HAP-1 (cell line): ENCODE measurements at regions not wholly inside any gene's neighbourhood (a gene's known extent, or its start where the extent isn't known, plus 50 kb on each side); places are given as distances from the start of the nearest gene placed in this dataset.

Source experiments
- DNase-seq, 2 experiments: peaks; one replicate each; pipeline ENCODE4 v3.0.0-alpha.2; 2016 to 2020; ENCODE audit warnings: low spot score in 2 of 2
- H3K27me3 ChIP-seq: fragments of 250-450 bp; sonication (Bioruptor Pico); 2 replicates; pipeline ENCODE4 v1.5.1; 2020; ENCODE audit warnings: low read depth, mild to moderate bottlenecking, moderate library complexity
- H3K36me3 ChIP-seq: fragments of 250-450 bp; sonication (Bioruptor Pico); replicated peaks from 2 replicates; pipeline ENCODE4 v1.5.1; 2020; ENCODE audit warnings: mild to moderate bottlenecking
- H3K4me1 ChIP-seq: fragments of 250-450 bp; sonication (Bioruptor Pico); 2 replicates; pipeline ENCODE4 v1.5.1; 2020; ENCODE audit warnings: mild to moderate bottlenecking
- H3K4me3 ChIP-seq: fragments of 250-450 bp; sonication (Bioruptor Pico); 2 replicates; pipeline ENCODE4 v1.5.1; 2020; ENCODE audit warnings: mild to moderate bottlenecking, moderate library complexity
- H3K9me3 ChIP-seq: fragments of 250-450 bp; sonication (Bioruptor Pico); 2 replicates; pipeline ENCODE4 v1.5.1; 2020; ENCODE audit warnings: mild to moderate bottlenecking, moderate library complexity
- in situ Hi-C: fragments of 300-500 bp; cut with MboI; formaldehyde crosslinking; loops from 3 replicates; pipeline ENCODE4 v1.14.3; 2020; ENCODE audit warnings: low sequenced_read_pairs, inconsistent platforms, mixed read lengths

DNA sequence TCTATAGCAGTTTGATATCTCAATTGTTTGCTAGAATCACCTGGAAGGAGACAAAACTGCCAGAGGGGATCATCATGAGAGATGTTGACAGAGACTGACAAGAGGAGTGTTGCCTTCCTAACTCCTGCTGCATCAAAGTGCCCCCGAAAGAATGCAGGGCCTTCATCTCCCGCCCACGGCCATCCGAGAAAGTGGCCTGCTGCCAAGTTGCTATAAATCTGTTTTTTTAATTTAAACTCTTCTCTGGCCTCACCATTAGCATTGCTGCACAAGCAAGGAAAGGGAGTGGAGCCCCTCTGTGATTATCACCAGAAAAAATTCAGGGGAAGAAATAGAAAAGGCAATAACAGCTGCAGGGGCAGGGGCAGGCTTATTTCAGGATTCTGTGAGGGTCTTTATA lies 238.1 kb upstream of the EPHA4 start:
- in situ Hi-C loops, result no loop called here
- no peak for DNase-seq
- H3K9me3 ChIP-seq, result no peaks in the 10 kb centered on the region; the same call in 1 of the 2 replicates
- H3K36me3 ChIP-seq, result no peaks in the 10 kb centered on the region
- no peaks in the 10 kb centered on the region; the same call in 1 of the 2 replicates for H3K4me1 ChIP-seq
- no peaks in the 10 kb centered on the region for H3K27me3 ChIP-seq
- H3K4me3 ChIP-seq, result no peak overlapping the region

- no peak for DNase-seq
- H3K4me1 ChIP-seq, result no peaks in the 10 kb centered on the region
- no peak overlapping the region for H3K4me3 ChIP-seq
- in situ Hi-C loops, result no loop called here
- no peaks in the 10 kb centered on the region for H3K36me3 ChIP-seq
- no peaks in the 10 kb centered on the region for H3K27me3 ChIP-seq
- H3K9me3 ChIP-seq, result no peaks in the 10 kb centered on the region; the same call in 1 of the 2 replicates
Measured at GRCh38 chr2:221808488-221808887, 236.4 kb upstream of the EPHA4 start.

DNA sequence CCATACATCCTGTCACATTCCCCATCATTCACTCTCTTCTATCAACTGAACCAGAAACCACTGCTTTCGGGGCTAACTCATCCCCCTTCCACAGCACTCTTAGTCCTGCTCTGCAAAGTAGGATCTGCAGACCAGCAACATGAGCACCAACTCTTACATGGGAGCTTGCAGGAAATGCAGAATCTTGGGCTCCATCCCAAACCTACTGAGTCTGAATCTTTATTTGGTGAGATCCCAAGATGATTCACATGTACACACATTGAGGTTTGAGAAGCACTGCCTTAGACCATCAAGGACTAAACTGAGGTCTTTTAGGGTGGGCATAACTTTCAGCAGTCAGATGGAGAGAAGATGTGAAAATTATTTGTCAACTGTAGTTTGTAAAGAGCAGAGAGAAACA lies 235.6 kb upstream of the EPHA4 start:
- H3K9me3 ChIP-seq, result no peaks in the 10 kb centered on the region; the same call in 1 of the 2 replicates
- no peaks in the 10 kb centered on the region for H3K36me3 ChIP-seq
- in situ Hi-C loops, result no loop called here
- H3K27me3 ChIP-seq, result no peaks in the 10 kb centered on the region
- no peak for DNase-seq
- no peak overlapping the region for H3K4me3 ChIP-seq
- H3K4me1 ChIP-seq, result no peaks in the 10 kb centered on the region

DNA sequence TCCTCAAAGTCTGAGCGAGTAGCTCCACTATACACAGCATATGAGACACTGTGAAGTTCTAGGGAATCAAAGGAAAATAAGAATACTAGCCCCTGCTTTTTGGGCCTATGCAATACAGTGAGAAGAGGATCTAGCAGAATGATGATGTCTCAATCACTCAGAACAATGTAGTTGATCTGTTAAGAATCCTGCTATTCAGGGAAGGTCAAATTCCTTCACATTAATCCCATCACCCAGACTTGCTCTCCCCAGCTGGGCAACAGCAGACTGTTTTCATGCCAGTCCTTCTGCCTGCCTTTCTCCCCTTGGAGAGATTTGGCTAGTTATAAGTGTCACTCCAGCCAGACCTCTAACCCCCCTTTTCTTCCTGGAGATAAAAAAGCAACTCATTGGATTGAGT lies 230.0 kb upstream of the EPHA4 start:
- H3K4me1 ChIP-seq, result peaks cover 4% of the 10 kb centered on the region; the same call in 1 of the 2 replicates
- peak; percentile 13 to 28 for DNase-seq
- in situ Hi-C loops, result no loop called here

GRCh38 chr2:221792971-221793521 lies 220.9 kb upstream of the EPHA4 start:
- H3K36me3 ChIP-seq, result no peaks in the 10 kb centered on the region
- in situ Hi-C loops, result no loop called here

More for the DNA sequence above, 230.0 kb upstream of the EPHA4 start:
- Histone ChIP-seq H3K9me3 (no peaks in the 10 kb centered on the region; the same call in 1 of the 2 replicates), H3K27me3 (no peaks in the 10 kb centered on the region), H3K4me3 (no peak overlapping the region), H3K36me3 (no peaks in the 10 kb centered on the region)

GRCh38 chr2:221791844-221792243 lies 219.7 kb upstream of the EPHA4 start:
- H3K4me3 ChIP-seq, result no peak overlapping the region
- H3K4me1 ChIP-seq, result peaks cover 15% of the 10 kb centered on the region
- H3K27me3 ChIP-seq, result no peaks in the 10 kb centered on the region
- in situ Hi-C loops, result no loop called here
- H3K36me3 ChIP-seq, result no peaks in the 10 kb centered on the region
- no peaks in the 10 kb centered on the region for H3K9me3 ChIP-seq
- no peak for DNase-seq

More at GRCh38 chr2:221792971-221793521, 220.9 kb upstream of the EPHA4 start:
- no peaks in the 10 kb centered on the region for H3K9me3 ChIP-seq
- H3K4me1 ChIP-seq, result peaks cover 15% of the 10 kb centered on the region
- no peaks in the 10 kb centered on the region for H3K27me3 ChIP-seq
- DNase-seq, result peak; percentile 77
- no peak overlapping the region for H3K4me3 ChIP-seq

- no peaks in the 10 kb centered on the region for H3K27me3 ChIP-seq
- H3K9me3 ChIP-seq, result no peaks in the 10 kb centered on the region
- H3K4me1 ChIP-seq, result peaks cover under 1% of the 10 kb centered on the region; the same call in 1 of the 2 replicates
- no peaks in the 10 kb centered on the region for H3K36me3 ChIP-seq
- no peak for DNase-seq
- no peak overlapping the region for H3K4me3 ChIP-seq
- in situ Hi-C loops, result no loop called here
Measured at GRCh38 chr2:221787561-221787960, 215.5 kb upstream of the EPHA4 start.

- Histone ChIP-seq H3K4me1 (no peaks in the 10 kb centered on the region), H3K9me3 (no peaks in the 10 kb centered on the region), H3K4me3 (no peak overlapping the region), H3K27me3 (no peaks in the 10 kb centered on the region), H3K36me3 (no peaks in the 10 kb centered on the region)
- no peak for DNase-seq
- in situ Hi-C loops, result no loop called here
Measured at GRCh38 chr2:221786297-221786926, 214.3 kb upstream of the EPHA4 start.

DNA sequence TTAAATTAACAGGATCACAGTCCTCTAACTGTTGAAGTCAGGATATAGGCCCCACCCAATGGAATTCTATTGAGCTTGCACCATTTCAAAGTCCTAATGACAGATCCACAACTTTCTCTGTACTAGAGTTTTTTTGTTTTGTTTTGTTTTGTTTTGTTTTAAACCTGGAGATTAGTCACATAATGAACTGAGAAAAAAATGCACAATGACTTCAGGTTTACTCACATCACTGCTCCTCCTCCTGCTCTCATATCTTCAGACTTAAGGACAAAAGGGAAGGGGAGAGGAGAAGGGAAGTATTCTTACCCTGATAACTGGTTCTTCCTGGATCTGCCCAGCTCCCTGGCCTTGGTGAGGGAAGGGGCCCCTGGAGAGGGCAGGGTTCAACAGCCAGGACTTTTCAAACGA lies 208.2 kb upstream of the EPHA4 start:
- H3K27me3 ChIP-seq, result no peaks in the 10 kb centered on the region
- peaks cover 18% of the 10 kb centered on the region for H3K4me1 ChIP-seq
- H3K4me3 ChIP-seq, result no peak overlapping the region
- H3K9me3 ChIP-seq, result no peaks in the 10 kb centered on the region
- in situ Hi-C loops, result no loop called here
- peak in 1 of 2 experiments; percentile 16 for DNase-seq
- H3K36me3 ChIP-seq, result no peaks in the 10 kb centered on the region

GRCh38 chr2:221779614-221780067 lies 207.5 kb upstream of the EPHA4 start:
- H3K4me3 ChIP-seq, result no peak overlapping the region
- no peaks in the 10 kb centered on the region for H3K27me3 ChIP-seq
- H3K36me3 ChIP-seq, result no peaks in the 10 kb centered on the region
- H3K4me1 ChIP-seq, result peaks cover 25% of the 10 kb centered on the region
- no peaks in the 10 kb centered on the region for H3K9me3 ChIP-seq
- DNase-seq, result no peak
- in situ Hi-C loops, result no loop called here

DNA sequence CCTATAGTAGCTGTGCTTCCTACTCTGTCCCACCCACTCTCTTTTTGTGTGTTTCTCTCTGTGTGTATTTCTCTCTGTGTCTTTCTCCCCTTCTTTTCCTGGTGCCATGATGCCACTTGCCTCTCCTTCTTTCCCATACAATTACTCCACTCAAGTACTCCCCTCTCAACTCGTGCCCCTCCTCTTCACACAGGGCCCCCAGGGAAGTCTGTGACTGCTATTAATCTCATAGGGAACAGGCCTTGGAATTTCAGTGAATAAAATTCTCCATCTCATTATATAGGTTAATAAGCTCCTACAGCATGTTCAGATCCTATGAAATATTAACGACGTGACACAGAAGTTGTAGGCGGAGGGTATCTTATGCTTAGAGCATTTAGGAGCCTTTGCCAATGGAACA lies 205.9 kb upstream of the EPHA4 start:
- in situ Hi-C loops, result no loop called here
- no peak for DNase-seq
- H3K4me3 ChIP-seq, result no peak overlapping the region

DNA sequence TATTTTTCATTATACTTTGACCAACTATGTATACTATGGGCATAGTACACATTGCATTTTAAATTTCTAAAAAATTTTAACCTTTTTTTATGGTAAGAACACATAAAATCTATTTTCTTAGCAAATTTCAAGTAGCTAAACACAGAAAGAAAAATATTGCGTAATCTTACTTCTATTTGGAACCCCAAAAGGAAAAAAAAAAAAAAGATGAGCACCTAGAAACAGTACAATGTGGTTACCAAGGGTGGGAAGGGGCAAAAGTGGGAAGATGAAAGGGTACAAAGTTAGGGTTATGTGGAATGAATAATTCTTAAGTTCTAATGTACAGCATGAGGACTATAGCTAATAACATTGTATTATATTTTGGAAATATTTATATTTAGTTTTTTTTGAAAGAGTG lies 205.0 kb upstream of the EPHA4 start:
- Histone ChIP-seq H3K9me3 (no peaks in the 10 kb centered on the region), H3K4me3 (no peak overlapping the region), H3K4me1 (peaks cover 37% of the 10 kb centered on the region), H3K27me3 (no peaks in the 10 kb centered on the region), H3K36me3 (no peaks in the 10 kb centered on the region)
- in situ Hi-C loops, result no loop called here
- no peak for DNase-seq

More for the DNA sequence above, 205.9 kb upstream of the EPHA4 start:
- Histone ChIP-seq H3K9me3 (no peaks in the 10 kb centered on the region), H3K27me3 (no peaks in the 10 kb centered on the region), H3K4me1 (peaks cover 37% of the 10 kb centered on the region), H3K36me3 (no peaks in the 10 kb centered on the region)

DNA sequence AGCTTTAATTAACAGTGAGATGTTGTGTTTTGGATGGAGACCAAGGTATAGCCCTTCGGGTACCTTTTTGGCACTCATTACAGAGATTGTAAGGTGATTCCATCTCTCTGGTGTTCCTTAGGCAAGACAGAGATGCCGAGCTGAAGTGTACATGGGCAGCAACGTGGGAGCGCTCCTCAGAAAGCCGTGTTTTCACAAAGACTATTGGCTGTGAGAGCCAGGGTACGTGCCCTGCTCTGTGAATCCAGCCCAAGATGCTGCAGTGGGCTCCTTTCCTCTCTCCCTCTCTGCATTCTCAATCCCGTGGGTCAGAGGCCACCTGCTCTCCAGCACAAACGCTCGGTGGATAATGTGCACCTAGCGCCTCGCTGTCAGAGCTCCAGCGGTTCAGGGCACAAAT lies 203.0 kb upstream of the EPHA4 start:
- peaks cover 34% of the 10 kb centered on the region for H3K4me1 ChIP-seq
- no peak overlapping the region for H3K4me3 ChIP-seq
- H3K27me3 ChIP-seq, result no peaks in the 10 kb centered on the region
- peak in 1 of 2 experiments; percentile 29 for DNase-seq
- H3K36me3 ChIP-seq, result no peaks in the 10 kb centered on the region
- H3K9me3 ChIP-seq, result no peaks in the 10 kb centered on the region
- in situ Hi-C loops, result no loop called here

GRCh38 chr2:221774136-221774535 lies 202.0 kb upstream of the EPHA4 start:
- DNase-seq, result peak; percentile 51 to 80
- Histone ChIP-seq H3K4me1 (peaks cover 35% of the 10 kb centered on the region), H3K27me3 (no peaks in the 10 kb centered on the region), H3K36me3 (no peaks in the 10 kb centered on the region), H3K9me3 (no peaks in the 10 kb centered on the region), H3K4me3 (no peak overlapping the region)
- in situ Hi-C loops, result no loop called here
